ENCODE measurements at regions not wholly inside any gene's neighbourhood (a gene's known extent, or its start where the extent isn't known, plus 50 kb on each side); places are given as distances from the start of the nearest gene placed in this dataset.

DNA sequence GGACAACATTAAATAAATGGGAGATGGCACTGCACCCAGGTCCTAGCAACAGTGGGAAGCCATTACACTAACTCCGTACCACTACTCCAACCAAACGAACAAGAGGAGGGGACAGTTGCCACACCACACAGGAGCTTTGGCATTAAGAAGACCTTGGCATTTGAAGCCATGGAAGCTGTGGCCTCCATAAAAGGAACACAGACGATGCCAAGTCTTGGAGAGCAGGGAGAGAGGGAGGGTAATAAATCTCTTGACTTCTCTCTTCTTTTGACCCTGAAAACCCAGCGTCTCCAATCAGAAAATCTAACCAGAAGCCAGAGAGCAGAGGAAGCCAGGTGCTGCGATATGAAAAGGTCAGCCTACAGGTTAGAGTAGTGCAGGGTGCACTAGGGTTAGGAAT lies 338.8 kb upstream of the TMEM132C start:
- peaks cover 0 to 12% of the 10 kb centered on the region in 2 donors for H3K4me1 ChIP-seq (ENCODE audit: control insufficient read depth in 1 of 2, insufficient read depth in 2 of 2, low read length in 2 of 2)
- no peak overlapping the region for H3K4me3 ChIP-seq (ENCODE audit: low read depth in 1 of 2, low read length in 2 of 2)
- H3K36me3 ChIP-seq (ENCODE audit: control insufficient read depth in 1 of 2, insufficient read depth in 2 of 2, low read length in 2 of 2) = no peaks in the 10 kb centered on the region
- H3K27me3 ChIP-seq (ENCODE audit: low read depth, low read length) = no peaks in the 10 kb centered on the region
- no peaks in the 10 kb centered on the region for H3K9me3 ChIP-seq (ENCODE audit: control insufficient read depth in 1 of 2, low read length in 2 of 2)
- no peak overlapping the region for H3K27ac ChIP-seq (ENCODE audit: low read length)

DNA sequence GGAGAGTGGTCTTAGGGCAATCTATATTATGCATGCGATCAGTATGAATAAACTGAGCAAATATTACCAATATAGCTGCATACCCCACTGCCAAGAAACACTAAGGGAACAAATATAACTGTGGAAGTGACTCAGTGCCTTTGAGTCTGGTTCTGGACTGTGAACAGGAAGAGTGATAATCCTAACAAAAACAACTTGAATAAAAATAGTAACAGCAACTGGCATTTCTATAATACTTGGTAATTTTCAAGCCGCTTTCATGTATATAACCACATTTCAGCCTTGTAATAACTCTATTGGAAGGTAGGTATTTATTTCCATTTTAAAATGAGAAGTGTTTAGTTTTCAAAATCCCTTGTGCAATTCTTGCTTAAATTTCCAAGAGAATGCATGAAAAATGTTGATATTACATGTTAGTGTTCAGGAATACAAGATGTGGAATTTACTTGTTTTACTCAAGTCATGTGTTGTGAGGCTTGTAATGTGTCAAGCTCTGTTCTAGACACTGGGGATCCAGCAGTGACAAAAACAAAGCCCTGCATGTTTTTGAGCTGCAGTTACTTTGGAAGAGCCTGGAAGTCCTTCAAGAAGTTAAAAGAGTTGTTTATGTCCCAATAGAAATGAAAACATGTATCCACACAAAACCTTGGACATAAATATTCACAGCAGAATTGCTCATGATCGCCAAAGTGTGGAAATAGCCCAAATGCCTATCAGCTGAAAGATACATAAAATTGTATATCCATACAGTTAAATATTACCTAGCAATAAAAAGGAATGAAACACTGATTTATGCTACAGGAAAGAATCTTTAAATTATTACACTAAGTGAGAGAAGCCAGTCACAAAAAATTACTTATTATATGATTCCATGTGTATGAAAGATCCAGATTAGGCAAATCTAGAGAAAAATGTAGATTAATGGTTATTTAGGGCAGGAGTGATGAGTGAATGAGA lies 338.1 kb upstream of the TMEM132C start:
- Histone ChIP-seq H3K27ac (ENCODE audit: low read length) (no peak overlapping the region), H3K27me3 (ENCODE audit: low read depth, low read length) (no peaks in the 10 kb centered on the region), H3K4me3 (ENCODE audit: low read depth in 1 of 2, low read length in 2 of 2) (no peak overlapping the region), H3K36me3 (ENCODE audit: control insufficient read depth in 1 of 2, insufficient read depth in 2 of 2, low read length in 2 of 2) (no peaks in the 10 kb centered on the region), H3K9me3 (ENCODE audit: control insufficient read depth in 1 of 2, low read length in 2 of 2) (no peaks in the 10 kb centered on the region), H3K4me1 (ENCODE audit: control insufficient read depth in 1 of 2, insufficient read depth in 2 of 2, low read length in 2 of 2) (peaks cover 0 to 12% of the 10 kb centered on the region in 2 donors)

DNA sequence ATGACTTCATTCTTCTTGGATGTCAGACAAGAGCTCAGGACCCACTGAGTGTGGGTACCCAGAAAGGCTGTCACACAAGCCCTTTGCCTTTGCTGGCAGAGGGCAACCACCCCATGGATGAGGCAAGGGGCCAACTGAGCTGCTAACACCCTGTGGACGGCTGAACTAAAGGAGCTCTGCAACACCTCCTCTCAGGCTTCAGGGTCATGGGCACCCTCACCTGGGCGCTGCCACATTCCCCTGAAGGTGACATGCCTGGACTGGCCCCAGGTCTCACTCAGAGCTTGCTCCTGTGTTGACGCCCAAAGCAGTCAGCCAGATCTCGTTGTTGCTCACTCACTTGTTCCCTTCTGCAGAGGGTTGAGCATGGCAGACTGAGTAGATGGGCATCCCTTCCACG lies 336.8 kb upstream of the TMEM132C start:
- Histone ChIP-seq H3K27ac (ENCODE audit: low read length) (no peak overlapping the region), H3K4me1 (ENCODE audit: control insufficient read depth in 1 of 2, insufficient read depth in 2 of 2, low read length in 2 of 2) (peaks cover 0 to 12% of the 10 kb centered on the region in 2 donors)

DNA sequence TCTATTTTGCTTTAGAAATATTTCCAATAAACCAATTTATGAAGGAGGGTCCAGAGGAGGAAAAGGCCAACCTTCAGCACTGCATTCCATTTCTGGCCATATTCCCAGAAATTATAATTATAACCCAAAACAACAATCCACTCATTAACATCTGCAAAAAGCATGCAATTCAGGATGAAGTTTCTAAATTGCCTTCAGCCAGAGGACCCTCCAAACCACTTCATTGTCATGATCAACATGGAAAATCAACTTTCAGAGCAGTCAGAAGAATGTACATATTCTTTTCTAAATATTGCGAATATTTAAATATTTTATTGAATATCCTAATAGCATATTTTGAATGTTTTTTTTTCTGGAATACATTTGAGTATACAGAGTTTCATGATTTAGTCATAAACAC lies 332.6 kb upstream of the TMEM132C start:
- Histone ChIP-seq H3K27ac (ENCODE audit: low read length) (no peak overlapping the region), H3K9me3 (ENCODE audit: control insufficient read depth in 1 of 2, low read length in 2 of 2) (no peaks in the 10 kb centered on the region), H3K27me3 (ENCODE audit: low read depth, low read length) (no peaks in the 10 kb centered on the region), H3K4me3 (ENCODE audit: low read depth in 1 of 2, low read length in 2 of 2) (no peak overlapping the region), H3K36me3 (ENCODE audit: control insufficient read depth in 1 of 2, insufficient read depth in 2 of 2, low read length in 2 of 2) (no peaks in the 10 kb centered on the region), H3K4me1 (ENCODE audit: control insufficient read depth in 1 of 2, insufficient read depth in 2 of 2, low read length in 2 of 2) (no peaks in the 10 kb centered on the region)

More for the DNA sequence above, 336.8 kb upstream of the TMEM132C start:
- no peaks in the 10 kb centered on the region for H3K9me3 ChIP-seq (ENCODE audit: control insufficient read depth in 1 of 2, low read length in 2 of 2)
- no peak overlapping the region for H3K4me3 ChIP-seq (ENCODE audit: low read depth in 1 of 2, low read length in 2 of 2)
- H3K27me3 ChIP-seq (ENCODE audit: low read depth, low read length) = no peaks in the 10 kb centered on the region
- no peaks in the 10 kb centered on the region for H3K36me3 ChIP-seq (ENCODE audit: control insufficient read depth in 1 of 2, insufficient read depth in 2 of 2, low read length in 2 of 2)

DNA sequence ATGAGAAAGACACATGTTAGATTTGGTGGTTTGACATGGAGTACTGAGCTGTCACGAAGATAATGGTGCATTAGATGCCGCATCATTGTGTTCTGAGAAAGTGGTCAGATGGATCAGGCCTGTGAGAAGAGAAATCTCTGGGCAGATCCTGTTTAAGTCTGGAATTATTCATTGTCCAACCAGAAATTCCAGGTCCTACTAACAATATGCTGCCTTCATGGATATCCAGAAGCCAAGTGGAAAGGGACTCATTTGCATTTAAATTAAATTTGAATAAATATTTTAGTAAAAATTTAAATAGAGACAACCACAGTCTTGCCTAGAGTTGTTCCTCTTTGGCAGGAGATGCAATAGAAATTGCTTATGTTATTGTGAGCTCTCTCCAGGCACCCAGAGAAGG lies 330.5 kb upstream of the TMEM132C start:
- Histone ChIP-seq H3K4me3 (ENCODE audit: low read depth in 1 of 2, low read length in 2 of 2) (no peak overlapping the region), H3K4me1 (ENCODE audit: control insufficient read depth in 1 of 2, insufficient read depth in 2 of 2, low read length in 2 of 2) (no peaks in the 10 kb centered on the region), H3K36me3 (ENCODE audit: control insufficient read depth in 1 of 2, insufficient read depth in 2 of 2, low read length in 2 of 2) (no peaks in the 10 kb centered on the region), H3K27ac (ENCODE audit: low read length) (no peak overlapping the region), H3K9me3 (ENCODE audit: control insufficient read depth in 1 of 2, low read length in 2 of 2) (no peaks in the 10 kb centered on the region), H3K27me3 (ENCODE audit: low read depth, low read length) (no peaks in the 10 kb centered on the region)

DNA sequence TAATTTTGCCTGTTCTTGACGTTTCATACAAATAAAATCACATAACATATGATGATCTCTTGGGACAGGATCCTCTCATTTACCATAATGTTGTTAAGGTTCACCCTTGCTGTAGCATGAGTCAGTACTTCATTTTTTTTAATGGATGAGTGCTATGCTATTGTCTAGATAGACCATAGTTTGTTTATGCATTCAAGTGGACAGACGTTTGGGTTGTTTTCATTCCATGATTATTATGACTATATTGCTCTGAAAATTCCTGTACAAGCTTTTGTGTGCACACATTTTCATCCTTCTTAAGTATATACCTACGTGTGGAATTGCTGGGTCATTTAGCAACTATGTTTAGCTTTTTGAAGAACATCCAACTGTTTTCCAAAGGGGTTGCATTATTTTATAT lies 325.6 kb upstream of the TMEM132C start:
- no peaks in the 10 kb centered on the region for H3K4me1 ChIP-seq (ENCODE audit: control insufficient read depth in 1 of 2, insufficient read depth in 2 of 2, low read length in 2 of 2)
- no peak overlapping the region for H3K27ac ChIP-seq (ENCODE audit: low read length)
- no peaks in the 10 kb centered on the region for H3K27me3 ChIP-seq (ENCODE audit: low read depth, low read length)
- no peaks in the 10 kb centered on the region for H3K9me3 ChIP-seq (ENCODE audit: control insufficient read depth in 1 of 2, low read length in 2 of 2)
- no peaks in the 10 kb centered on the region for H3K36me3 ChIP-seq (ENCODE audit: control insufficient read depth in 1 of 2, insufficient read depth in 2 of 2, low read length in 2 of 2)
- H3K4me3 ChIP-seq (ENCODE audit: low read depth in 1 of 2, low read length in 2 of 2) = no peak overlapping the region

DNA sequence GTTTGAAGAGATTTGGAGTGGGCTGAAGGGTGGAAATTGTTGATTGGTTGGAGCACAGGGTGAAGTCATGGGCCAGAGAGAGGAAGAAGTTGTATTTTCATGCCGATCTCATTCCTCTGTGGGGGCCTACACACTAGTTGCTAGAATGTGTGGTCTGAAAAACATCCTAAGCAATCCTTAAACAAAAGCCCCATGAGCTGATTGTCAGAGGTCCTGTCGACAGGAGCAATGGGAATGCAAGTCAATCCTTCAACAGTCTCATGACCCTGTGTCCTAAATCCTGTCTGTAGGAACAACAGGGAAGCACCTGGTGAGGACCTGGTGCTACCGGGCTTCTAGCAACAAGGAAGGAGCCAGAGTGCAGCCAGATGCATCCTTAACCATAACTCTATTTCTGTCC lies 324.0 kb upstream of the TMEM132C start:
- no peak overlapping the region for H3K27ac ChIP-seq (ENCODE audit: low read length)
- no peaks in the 10 kb centered on the region for H3K9me3 ChIP-seq (ENCODE audit: control insufficient read depth in 1 of 2, low read length in 2 of 2)
- H3K36me3 ChIP-seq (ENCODE audit: control insufficient read depth in 1 of 2, insufficient read depth in 2 of 2, low read length in 2 of 2) = no peaks in the 10 kb centered on the region
- H3K4me3 ChIP-seq (ENCODE audit: low read depth in 1 of 2, low read length in 2 of 2) = no peak overlapping the region
- H3K27me3 ChIP-seq (ENCODE audit: low read depth, low read length) = no peaks in the 10 kb centered on the region
- no peaks in the 10 kb centered on the region for H3K4me1 ChIP-seq (ENCODE audit: control insufficient read depth in 1 of 2, insufficient read depth in 2 of 2, low read length in 2 of 2)

DNA sequence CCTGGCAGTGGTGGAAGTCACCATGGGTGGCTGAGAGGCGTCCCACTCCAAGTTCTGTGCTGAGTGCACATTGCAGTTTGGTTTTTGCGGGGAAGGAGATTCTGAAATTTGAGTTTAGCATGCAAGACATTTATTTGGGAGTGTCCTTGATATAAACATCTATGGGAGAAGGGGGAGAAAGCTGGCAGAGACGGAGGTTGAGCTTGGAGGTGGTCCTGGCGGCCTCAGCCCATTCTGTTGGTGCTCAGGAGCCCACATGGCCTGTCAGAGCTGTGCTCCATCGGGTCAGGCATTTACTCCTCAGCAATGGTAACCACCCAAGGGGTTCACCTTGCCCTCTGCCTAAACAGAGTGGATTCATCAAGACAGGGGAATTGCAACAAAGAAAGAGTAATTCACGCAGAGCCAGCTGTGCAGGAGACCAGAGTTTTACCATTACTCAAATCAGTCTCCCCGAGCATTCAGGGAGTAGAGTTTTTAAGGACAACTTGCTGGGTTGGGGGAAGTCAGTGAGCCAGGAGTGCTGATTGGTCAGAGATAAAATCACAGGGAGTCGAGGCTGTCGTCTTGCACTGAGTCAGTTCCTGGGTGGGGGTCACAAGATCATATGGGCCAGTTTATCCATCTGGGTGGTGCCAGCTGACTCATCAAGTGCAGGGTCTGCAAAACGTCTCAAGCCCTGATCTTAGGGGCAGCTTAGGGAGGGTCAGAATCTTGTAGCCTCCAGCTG lies 323.3 kb upstream of the TMEM132C start:
- Histone ChIP-seq H3K9me3 (ENCODE audit: control insufficient read depth in 1 of 2, low read length in 2 of 2) (no peaks in the 10 kb centered on the region), H3K4me3 (ENCODE audit: low read depth in 1 of 2, low read length in 2 of 2) (no peak overlapping the region), H3K36me3 (ENCODE audit: control insufficient read depth in 1 of 2, insufficient read depth in 2 of 2, low read length in 2 of 2) (no peaks in the 10 kb centered on the region), H3K4me1 (ENCODE audit: control insufficient read depth in 1 of 2, insufficient read depth in 2 of 2, low read length in 2 of 2) (no peaks in the 10 kb centered on the region), H3K27me3 (ENCODE audit: low read depth, low read length) (no peaks in the 10 kb centered on the region), H3K27ac (ENCODE audit: low read length) (no peak overlapping the region)

DNA sequence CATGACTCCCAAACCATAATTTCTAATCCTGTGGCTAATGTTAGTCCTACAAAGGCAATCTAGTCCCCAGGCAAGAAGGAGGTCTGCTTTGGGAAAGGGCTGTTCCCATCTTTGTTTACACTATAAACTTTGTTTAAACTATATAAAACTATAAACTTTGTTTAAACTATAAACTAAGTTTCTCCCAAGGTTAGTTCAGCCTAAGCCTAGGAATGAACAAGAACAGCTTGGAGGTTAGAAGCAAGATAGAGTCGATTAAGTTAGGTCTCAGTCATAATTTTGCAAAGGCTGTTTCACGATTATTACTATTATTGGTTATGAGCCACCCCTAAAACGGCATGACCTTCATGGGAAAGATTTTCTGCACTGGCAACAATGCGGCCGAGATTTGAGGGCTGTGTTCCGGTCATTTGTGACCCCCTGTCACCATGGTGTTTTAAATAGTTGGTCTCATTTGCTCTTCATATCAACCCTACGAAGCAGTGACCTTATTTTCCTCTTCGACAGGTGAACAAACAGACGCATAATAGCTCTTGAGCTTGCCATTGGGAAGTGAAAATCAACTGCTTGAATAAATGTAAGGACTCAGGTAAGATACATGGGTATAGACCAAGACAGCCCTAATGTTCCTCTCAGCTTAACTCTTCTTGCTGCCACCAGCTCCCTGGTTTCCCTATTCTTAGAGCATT lies 322.6 kb upstream of the TMEM132C start:
- Histone ChIP-seq H3K4me3 (ENCODE audit: low read depth in 1 of 2, low read length in 2 of 2) (no peak overlapping the region), H3K4me1 (ENCODE audit: control insufficient read depth in 1 of 2, insufficient read depth in 2 of 2, low read length in 2 of 2) (no peaks in the 10 kb centered on the region)

DNA sequence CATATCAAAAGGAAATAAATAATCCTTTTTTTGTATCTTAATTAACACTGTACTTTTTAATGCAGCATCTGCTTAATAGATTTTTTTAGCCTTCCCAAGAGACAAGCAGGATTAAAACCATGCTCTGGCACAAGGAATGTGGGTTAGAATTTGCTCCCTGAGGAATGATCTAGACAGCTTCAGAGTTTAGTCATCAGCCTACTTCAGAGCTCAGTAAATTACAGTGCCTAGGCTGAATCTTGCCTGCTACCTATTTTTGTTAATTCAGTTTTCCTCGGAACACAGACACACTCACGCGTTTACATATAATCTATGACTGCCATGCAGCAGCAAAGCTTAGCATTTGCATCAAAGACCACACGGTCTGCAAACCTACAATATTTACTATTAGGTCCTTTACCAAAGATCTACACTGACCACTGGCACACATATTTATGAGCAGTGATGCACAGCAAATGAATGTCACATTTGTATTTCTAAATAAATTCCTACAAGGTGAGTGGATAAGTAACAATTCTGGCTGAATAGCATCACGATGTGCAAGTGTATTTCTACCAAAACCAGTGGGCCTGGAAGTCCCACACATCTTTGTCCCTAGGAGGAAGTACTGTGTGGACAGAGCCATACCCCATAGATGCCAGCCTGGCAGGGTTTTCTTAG lies 309.8 kb upstream of the TMEM132C start:
- no peaks in the 10 kb centered on the region for H3K36me3 ChIP-seq (ENCODE audit: control insufficient read depth in 1 of 2, insufficient read depth in 2 of 2, low read length in 2 of 2)
- no peak overlapping the region for H3K27ac ChIP-seq (ENCODE audit: low read length)
- H3K4me3 ChIP-seq (ENCODE audit: low read depth in 1 of 2, low read length in 2 of 2) = no peak overlapping the region
- no peaks in the 10 kb centered on the region for H3K4me1 ChIP-seq (ENCODE audit: control insufficient read depth in 1 of 2, insufficient read depth in 2 of 2, low read length in 2 of 2)
- no peaks in the 10 kb centered on the region for H3K9me3 ChIP-seq (ENCODE audit: control insufficient read depth in 1 of 2, low read length in 2 of 2)
- H3K27me3 ChIP-seq (ENCODE audit: low read depth, low read length) = no peaks in the 10 kb centered on the region

More for the DNA sequence above, 322.6 kb upstream of the TMEM132C start:
- H3K27me3 ChIP-seq (ENCODE audit: low read depth, low read length) = no peaks in the 10 kb centered on the region
- H3K27ac ChIP-seq (ENCODE audit: low read length) = no peak overlapping the region
- no peaks in the 10 kb centered on the region for H3K36me3 ChIP-seq (ENCODE audit: control insufficient read depth in 1 of 2, insufficient read depth in 2 of 2, low read length in 2 of 2)
- H3K9me3 ChIP-seq (ENCODE audit: control insufficient read depth in 1 of 2, low read length in 2 of 2) = no peaks in the 10 kb centered on the region

DNA sequence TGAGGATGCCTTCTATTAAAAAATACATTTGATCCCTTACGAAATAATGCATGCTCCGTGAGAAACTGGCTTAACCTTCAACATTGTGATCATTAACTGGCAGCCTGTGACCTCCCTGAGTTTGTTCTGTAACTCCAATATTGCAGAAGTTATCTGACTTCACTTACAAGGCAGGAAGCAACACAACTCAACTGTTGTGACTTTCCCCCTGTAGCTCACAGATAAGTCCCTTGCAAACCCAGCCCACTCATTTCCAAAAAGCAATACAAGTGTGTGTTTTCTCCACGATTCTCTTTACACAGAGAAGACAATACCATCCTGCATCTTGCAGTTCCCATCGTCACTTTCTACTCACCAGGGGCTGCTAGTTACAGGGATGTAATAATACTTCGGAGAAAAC lies 304.7 kb upstream of the TMEM132C start:
- no peaks in the 10 kb centered on the region for H3K36me3 ChIP-seq (ENCODE audit: control insufficient read depth in 1 of 2, insufficient read depth in 2 of 2, low read length in 2 of 2)
- no peak overlapping the region for H3K27ac ChIP-seq (ENCODE audit: low read length)
- H3K27me3 ChIP-seq (ENCODE audit: low read depth, low read length) = no peaks in the 10 kb centered on the region
- no peak overlapping the region for H3K4me3 ChIP-seq (ENCODE audit: low read depth in 1 of 2, low read length in 2 of 2)
- H3K9me3 ChIP-seq (ENCODE audit: control insufficient read depth in 1 of 2, low read length in 2 of 2) = peaks cover 0 to 5% of the 10 kb centered on the region in 2 donors
- H3K4me1 ChIP-seq (ENCODE audit: control insufficient read depth in 1 of 2, insufficient read depth in 2 of 2, low read length in 2 of 2) = no peaks in the 10 kb centered on the region

Measured in muscle layer of duodenum (tissue), 2 donors.